HUES6 (cell line): ENCODE measurements at regions not wholly inside any gene's neighbourhood (a gene's known extent, or its start where the extent isn't known, plus 50 kb on each side); places are given as distances from the start of the nearest gene placed in this dataset.

Experiments used
- H3K27ac ChIP-seq: 2 replicates; pipeline ENCODE4 v1.7.0; 2013; ENCODE audit warnings: low read depth, mild to moderate bottlenecking, low read length, inconsistent platforms
- H3K27me3 ChIP-seq: 2 replicates; pipeline ENCODE4 v1.6.1; 2013; ENCODE audit warnings: low read length; ENCODE audit not compliant: control insufficient read depth, insufficient read depth
- H3K36me3 ChIP-seq: 2 replicates; pipeline ENCODE4 v1.6.1; 2013; ENCODE audit warnings: low read length; ENCODE audit not compliant: control insufficient read depth, insufficient read depth
- H3K4me1 ChIP-seq: 2 replicates; pipeline ENCODE4 v1.6.1; 2013; ENCODE audit warnings: low read length; ENCODE audit not compliant: control insufficient read depth, insufficient read depth
- H3K4me3 ChIP-seq: 2 replicates; pipeline ENCODE4 v1.5.1; 2013; ENCODE audit warnings: low read depth, low read length
- H3K9ac ChIP-seq: one replicate; pipeline ENCODE4 v1.6.1; 2013; ENCODE audit warnings: mild to moderate bottlenecking, low read length
- H3K9me3 ChIP-seq: 2 replicates; pipeline ENCODE4 v1.6.1; 2013; ENCODE audit warnings: low read depth, low read length; ENCODE audit not compliant: control insufficient read depth, insufficient read depth

GRCh38 chr11:19519353-19519752 is 193.3 kb upstream of the NAV2 start:
- H3K4me3 ChIP-seq, result no peak overlapping the region
- H3K36me3 ChIP-seq, result no peaks in the 10 kb centered on the region
- H3K9ac ChIP-seq, result no peak overlapping the region
- H3K27me3 ChIP-seq, result no peaks in the 10 kb centered on the region
- no peak overlapping the region for H3K27ac ChIP-seq
- no peaks in the 10 kb centered on the region for H3K9me3 ChIP-seq
- peaks cover 7% of the 10 kb centered on the region; the same call in 1 of the 2 replicates for H3K4me1 ChIP-seq

- Histone ChIP-seq H3K4me1 (0 out of 2 replicates have a peak, but pooled peaks cover 3% of the 10 kb centered on the region), H3K27ac (no peak overlapping the region)
Observed at GRCh38 chr11:19513253-19513652, 199.4 kb upstream of the NAV2 start.

GRCh38 chr11:19512618-19513017 is 200.0 kb upstream of the NAV2 start:
- Histone ChIP-seq H3K4me1 (0 out of 2 replicates have a peak, but pooled peaks cover 9% of the 10 kb centered on the region), H3K27ac (no peak overlapping the region), H3K9ac (no peak overlapping the region), H3K9me3 (no peaks in the 10 kb centered on the region), H3K36me3 (no peaks in the 10 kb centered on the region), H3K27me3 (peaks cover 19% of the 10 kb centered on the region; the same call in 1 of the 2 replicates), H3K4me3 (no peak overlapping the region)

More at GRCh38 chr11:19513253-19513652, 199.4 kb upstream of the NAV2 start:
- Histone ChIP-seq H3K9ac (no peak overlapping the region), H3K4me3 (no peak overlapping the region), H3K9me3 (no peaks in the 10 kb centered on the region), H3K36me3 (no peaks in the 10 kb centered on the region), H3K27me3 (peaks cover 19% of the 10 kb centered on the region; the same call in 1 of the 2 replicates)

- Histone ChIP-seq H3K4me3 (no peak overlapping the region), H3K27me3 (peaks cover 19% of the 10 kb centered on the region; the same call in 1 of the 2 replicates)
Observed at GRCh38 chr11:19511413-19512183, 201.0 kb upstream of the NAV2 start.

GRCh38 chr11:19511066-19511412 is 201.6 kb upstream of the NAV2 start:
- no peaks in the 10 kb centered on the region for H3K9me3 ChIP-seq

More at GRCh38 chr11:19511413-19512183, 201.0 kb upstream of the NAV2 start:
- H3K9me3 ChIP-seq, result no peaks in the 10 kb centered on the region
- H3K27ac ChIP-seq, result no peak overlapping the region
- no peaks in the 10 kb centered on the region for H3K36me3 ChIP-seq
- 0 out of 2 replicates have a peak, but pooled peaks cover 9% of the 10 kb centered on the region for H3K4me1 ChIP-seq
- H3K9ac ChIP-seq, result no peak overlapping the region

GRCh38 chr11:19510468-19510867 is 202.2 kb upstream of the NAV2 start:
- 0 out of 2 replicates have a peak, but pooled peaks cover 9% of the 10 kb centered on the region for H3K4me1 ChIP-seq
- no peaks in the 10 kb centered on the region for H3K9me3 ChIP-seq
- H3K27me3 ChIP-seq, result peaks cover 19% of the 10 kb centered on the region; the same call in 1 of the 2 replicates
- no peak overlapping the region for H3K4me3 ChIP-seq
- no peak overlapping the region for H3K9ac ChIP-seq
- no peaks in the 10 kb centered on the region for H3K36me3 ChIP-seq
- H3K27ac ChIP-seq, result no peak overlapping the region

More at GRCh38 chr11:19511066-19511412, 201.6 kb upstream of the NAV2 start:
- Histone ChIP-seq H3K27me3 (peaks cover 19% of the 10 kb centered on the region; the same call in 1 of the 2 replicates), H3K9ac (no peak overlapping the region), H3K36me3 (no peaks in the 10 kb centered on the region), H3K4me3 (no peak overlapping the region), H3K27ac (no peak overlapping the region), H3K4me1 (0 out of 2 replicates have a peak, but pooled peaks cover 9% of the 10 kb centered on the region)

- no peaks in the 10 kb centered on the region for H3K36me3 ChIP-seq
- no peak overlapping the region for H3K4me3 ChIP-seq
- no peak overlapping the region for H3K9ac ChIP-seq
- H3K4me1 ChIP-seq, result 0 out of 2 replicates have a peak, but pooled peaks cover 9% of the 10 kb centered on the region
- H3K9me3 ChIP-seq, result no peaks in the 10 kb centered on the region
- H3K27ac ChIP-seq, result no peak overlapping the region
- peaks cover 19% of the 10 kb centered on the region; the same call in 1 of the 2 replicates for H3K27me3 ChIP-seq
Observed at GRCh38 chr11:19509215-19509614, 203.4 kb upstream of the NAV2 start.

- Histone ChIP-seq H3K9ac (no peak overlapping the region), H3K36me3 (no peaks in the 10 kb centered on the region), H3K27ac (no peak overlapping the region), H3K27me3 (peaks cover 19% of the 10 kb centered on the region; the same call in 1 of the 2 replicates), H3K9me3 (no peaks in the 10 kb centered on the region), H3K4me1 (0 out of 2 replicates have a peak, but pooled peaks cover 9% of the 10 kb centered on the region), H3K4me3 (no peak overlapping the region)
Observed at GRCh38 chr11:19508165-19508564, 204.5 kb upstream of the NAV2 start.

GRCh38 chr11:19506816-19507486 is 205.7 kb upstream of the NAV2 start:
- H3K9me3 ChIP-seq, result no peaks in the 10 kb centered on the region
- no peak overlapping the region for H3K4me3 ChIP-seq
- H3K27me3 ChIP-seq, result peaks cover 19% of the 10 kb centered on the region; the same call in 1 of the 2 replicates
- H3K4me1 ChIP-seq, result 0 out of 2 replicates have a peak, but pooled peaks cover 9% of the 10 kb centered on the region
- H3K9ac ChIP-seq, result no peak overlapping the region
- no peak overlapping the region for H3K27ac ChIP-seq
- H3K36me3 ChIP-seq, result no peaks in the 10 kb centered on the region

GRCh38 chr11:19502691-19503253 is 209.9 kb upstream of the NAV2 start:
- Histone ChIP-seq H3K36me3 (no peaks in the 10 kb centered on the region), H3K27me3 (no peaks in the 10 kb centered on the region; the same call in 1 of the 2 replicates), H3K4me1 (0 out of 2 replicates have a peak, but pooled peaks cover 2% of the 10 kb centered on the region), H3K4me3 (no peak overlapping the region), H3K9me3 (no peaks in the 10 kb centered on the region), H3K9ac (no peak overlapping the region), H3K27ac (no peak overlapping the region)
